ENCODE measurements at regions not wholly inside any gene's neighbourhood (a gene's known extent, or its start where the extent isn't known, plus 50 kb on each side); places are given as distances from the start of the nearest gene placed in this dataset.

GRCh38 chr7:156238366-156239133 is 402.0 kb upstream of the RNF32 start:
- no peak for DNase-seq (ENCODE audit: low read depth in 2 of 2)
- no peak overlapping the region for H3K4me3 ChIP-seq (replicated peaks in 1 of 2; ENCODE audit: low read depth in 2 of 2, low read length in 2 of 2)

GRCh38 chr7:156237614-156238013 is 403.0 kb upstream of the RNF32 start:
- no peak overlapping the region for H3K4me3 ChIP-seq (replicated peaks in 1 of 2; ENCODE audit: low read depth in 2 of 2, low read length in 2 of 2)
- no peak for DNase-seq (ENCODE audit: low read depth in 2 of 2)
- TF ChIP-seq CTCF (IDR thresholded peaks at IDR 0.05; ENCODE audit: low read depth, low read length), result no peak

More at GRCh38 chr7:156238366-156239133, 402.0 kb upstream of the RNF32 start:
- TF ChIP-seq CTCF (IDR thresholded peaks at IDR 0.05; ENCODE audit: low read depth, low read length), result no peak

- no peak overlapping the region for H3K4me3 ChIP-seq (replicated peaks in 1 of 2; ENCODE audit: low read depth in 2 of 2, low read length in 2 of 2)
- DNase-seq (ENCODE audit: low read depth in 2 of 2), result no peak
- no peak for TF ChIP-seq CTCF (IDR thresholded peaks at IDR 0.05; ENCODE audit: low read depth, low read length)
These were observed 403.5 kb upstream of the RNF32 start for GRCh38 chr7:156236936-156237599.

- DNase-seq (ENCODE audit: low read depth in 2 of 2), result no peak
- no peak for TF ChIP-seq CTCF (IDR thresholded peaks at IDR 0.05; ENCODE audit: low read depth, low read length)
- H3K4me3 ChIP-seq (replicated peaks in 1 of 2; ENCODE audit: low read depth in 2 of 2, low read length in 2 of 2), result no peak overlapping the region
These were observed 404.2 kb upstream of the RNF32 start for GRCh38 chr7:156236181-156236889.

- TF ChIP-seq CTCF (IDR thresholded peaks at IDR 0.05; ENCODE audit: low read depth, low read length), result no peak
- no peak overlapping the region for H3K4me3 ChIP-seq (replicated peaks in 1 of 2; ENCODE audit: low read depth in 2 of 2, low read length in 2 of 2)
- no peak for DNase-seq (ENCODE audit: low read depth in 2 of 2)
These were observed 405.7 kb upstream of the RNF32 start for GRCh38 chr7:156234666-156235494.

- TF ChIP-seq CTCF (IDR thresholded peaks at IDR 0.05; ENCODE audit: low read depth, low read length), result no peak
- no peak overlapping the region for H3K4me3 ChIP-seq (replicated peaks in 1 of 2; ENCODE audit: low read depth in 2 of 2, low read length in 2 of 2)
- no peak for DNase-seq (ENCODE audit: low read depth in 2 of 2)
These were observed 406.4 kb upstream of the RNF32 start for GRCh38 chr7:156234192-156234591.
